B cell (primary cell): ENCODE measurements at regions not wholly inside any gene's neighbourhood (a gene's known extent, or its start where the extent isn't known, plus 50 kb on each side); places are given as distances from the start of the nearest gene placed in this dataset.

ENCODE experiments used
- CTCF ChIP-seq: fragments of 200-600 bp; IDR thresholded peaks from one replicate; pipeline ENCODE4 v1.8.0; 2022; ENCODE audit warnings: antibody characterized with exemption, mild to moderate bottlenecking
- EZH2 ChIP-seq: IDR thresholded peaks from 2 replicates; pipeline ENCODE4 v1.6.1; 2012; ENCODE audit warnings: borderline replicate concordance, low read depth, mild to moderate bottlenecking, moderate library complexity, low read length; ENCODE audit not compliant: insufficient read depth, poor library complexity, severe bottlenecking

GRCh38 chr13:103695320-103695719, 629.1 kb upstream of the SLC10A2 start:
- TF ChIP-seq CTCF (no peak), EZH2 (no peak)
